Caco-2 (cell line): ENCODE measurements at regions not wholly inside any gene's neighbourhood (a gene's known extent, or its start where the extent isn't known, plus 50 kb on each side); places are given as distances from the start of the nearest gene placed in this dataset.
A peak's percentile ranks its signal among the peaks of the same experiment; 100 is the strongest.

Experiments used
- BruUV-seq: library from RNA; stranded (reverse); fragments of 400-500 nt; replicated peaks from 2 replicates; lab custom pipeline; 2021; lab: Mats Ljungman, UMichigan
- CTCF ChIA-PET: fragments of 300-600 bp; sonication (Branson Sonifier 250); formaldehyde crosslinking; loops from one replicate; lab custom pipeline; 2022; ENCODE audit warnings: antibody characterized with exemption; lab: Charles Lee
- POLR2A ChIA-PET: fragments of 300-600 bp; sonication (Branson Sonifier 250); formaldehyde crosslinking; loops from one replicate; lab custom pipeline; 2022; ENCODE audit warnings: antibody characterized with exemption; lab: Charles Lee
- DNase-seq, 2 experiments: peaks; one replicate each; pipeline versions ENCODE4 v3.0.0 to v3.0.0-alpha.2; 2020 to 2022
- H3K27me3 ChIP-seq: replicated peaks from 2 replicates; pipeline ENCODE4 v1.6.0; 2011; ENCODE audit warnings: low read length; ENCODE audit not compliant: control insufficient read depth, insufficient read depth
- H3K36me3 ChIP-seq: 2 replicates; pipeline ENCODE4 v1.5.1; 2011; ENCODE audit warnings: low read length; ENCODE audit not compliant: control insufficient read depth, insufficient read depth
- H3K4me1 ChIP-seq: fragments of 250-450 bp; sonication (Bioruptor Pico); 2 replicates; pipeline ENCODE4 v1.5.1; 2020; ENCODE audit warnings: mild to moderate bottlenecking
- H3K4me3 ChIP-seq: 2 replicates; pipeline ENCODE4 v1.5.1; 2011; ENCODE audit warnings: low read depth, mild to moderate bottlenecking, control low read depth, low read length
- H3K9me3 ChIP-seq: fragments of 250-450 bp; sonication (Bioruptor Pico); 2 replicates; pipeline ENCODE4 v1.5.1; 2020; ENCODE audit warnings: mild to moderate bottlenecking, moderate library complexity
- H3K27ac Mint-ChIP-seq: one replicate; pipeline ENCODE4 v1.8.0; 2022; ENCODE audit warnings: mixed read lengths; ENCODE audit not compliant: unreplicated experiment
- H3K27me3 Mint-ChIP-seq: one replicate; pipeline ENCODE4 v1.8.0; 2022; ENCODE audit warnings: mixed read lengths; ENCODE audit not compliant: insufficient read depth, unreplicated experiment
- H3K36me3 Mint-ChIP-seq: one replicate; pipeline ENCODE4 v1.8.0; 2022; ENCODE audit warnings: mild to moderate bottlenecking, mixed read lengths; ENCODE audit not compliant: insufficient read depth, unreplicated experiment
- H3K4me1 Mint-ChIP-seq: one replicate; pipeline ENCODE4 v1.8.0; 2022; ENCODE audit warnings: low read depth, mixed read lengths; ENCODE audit not compliant: unreplicated experiment
- H3K4me3 Mint-ChIP-seq: one replicate; pipeline ENCODE4 v1.8.0; 2022; ENCODE audit warnings: mild to moderate bottlenecking, moderate library complexity, mixed read lengths; ENCODE audit not compliant: unreplicated experiment
- H3K9me3 Mint-ChIP-seq: one replicate; pipeline ENCODE4 v1.8.0; 2022; ENCODE audit warnings: mixed read lengths; ENCODE audit not compliant: unreplicated experiment
- intact Hi-C: fragments of 100-400 bp; cut with micrococcal nuclease; formaldehyde crosslinking; loops from one replicate; pipeline ENCODE4 v1.10.0; 2022; ENCODE audit not compliant: unreplicated experiment
- TF ChIP-seq, protein P1 (sequence below), 2 experiments: fragments of 200-600 bp in 1 of 2; IDR thresholded peaks; 1 replicate in 1 of 2; 2 replicates in 1 of 2; pipeline versions ENCODE4 v1.5.1 to v1.8.0; 2011 to 2022; ENCODE audit warnings: antibody characterized with exemption in 1 of 2, control low read depth in 1 of 2, inconsistent platforms in 1 of 2, low read depth in 1 of 2, low read length in 1 of 2, mild to moderate bottlenecking in 1 of 2, moderate library complexity in 1 of 2; ENCODE audit not compliant: insufficient read depth in 1 of 2, severe bottlenecking in 1 of 2, unreplicated experiment in 1 of 2

DNA sequence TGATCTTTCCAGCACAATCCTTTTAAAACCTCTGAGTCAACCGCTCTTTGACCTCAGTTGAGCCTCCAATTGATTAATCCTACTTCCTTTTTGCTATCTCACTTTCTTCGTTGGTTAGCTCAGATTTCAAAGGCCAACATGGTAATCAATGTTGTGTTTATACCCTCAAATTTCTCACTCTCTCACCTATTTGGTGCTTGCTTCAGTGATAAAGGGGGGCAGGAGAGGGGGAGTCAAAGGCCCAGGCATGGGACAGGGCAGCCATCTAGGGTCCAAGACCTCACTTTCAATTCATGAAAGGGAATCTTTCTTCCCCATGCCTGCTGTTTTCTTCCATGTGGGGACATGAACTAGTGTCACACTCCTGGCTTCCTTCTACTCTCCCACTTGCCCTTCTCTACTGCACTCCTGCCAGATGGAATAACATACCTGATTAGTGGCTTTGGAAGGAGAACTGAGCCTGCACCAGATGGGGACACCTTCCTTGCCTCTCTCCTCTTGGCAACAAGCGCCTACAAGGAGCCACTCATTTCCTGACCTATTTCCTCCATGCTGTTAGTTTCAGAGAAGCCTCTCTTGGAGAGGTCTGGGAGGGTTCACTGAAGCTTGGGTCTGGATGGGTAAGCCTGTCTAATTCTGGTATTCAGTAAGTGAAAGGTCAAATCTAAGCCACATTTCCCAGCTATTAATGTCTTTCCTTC lies 73.3 kb upstream of the ARHGAP29 start:
- H3K36me3 Mint-ChIP-seq: no peaks in the 10 kb centered on the region
- no peak overlapping the region for H3K4me3 Mint-ChIP-seq
- ChIA-PET POLR2A (no interaction called here), CTCF (interaction anchor here (0.6 kb wide), 1 partner anchor 272 kb away, joined by 8 read pairs; no protein-coding TSS in a partner anchor)
- peaks cover 15% of the 10 kb centered on the region for H3K4me1 Mint-ChIP-seq
- no TSS peak for BruUV-seq
- H3K27me3 ChIP-seq: no peaks in the 10 kb centered on the region
- no peak for DNase-seq
- no peaks in the 10 kb centered on the region for H3K9me3 Mint-ChIP-seq
- H3K36me3 ChIP-seq: no peaks in the 10 kb centered on the region
- H3K9me3 ChIP-seq: no peaks in the 10 kb centered on the region
- H3K27ac Mint-ChIP-seq: no peak overlapping the region
- TF ChIP-seq, protein P1, sequence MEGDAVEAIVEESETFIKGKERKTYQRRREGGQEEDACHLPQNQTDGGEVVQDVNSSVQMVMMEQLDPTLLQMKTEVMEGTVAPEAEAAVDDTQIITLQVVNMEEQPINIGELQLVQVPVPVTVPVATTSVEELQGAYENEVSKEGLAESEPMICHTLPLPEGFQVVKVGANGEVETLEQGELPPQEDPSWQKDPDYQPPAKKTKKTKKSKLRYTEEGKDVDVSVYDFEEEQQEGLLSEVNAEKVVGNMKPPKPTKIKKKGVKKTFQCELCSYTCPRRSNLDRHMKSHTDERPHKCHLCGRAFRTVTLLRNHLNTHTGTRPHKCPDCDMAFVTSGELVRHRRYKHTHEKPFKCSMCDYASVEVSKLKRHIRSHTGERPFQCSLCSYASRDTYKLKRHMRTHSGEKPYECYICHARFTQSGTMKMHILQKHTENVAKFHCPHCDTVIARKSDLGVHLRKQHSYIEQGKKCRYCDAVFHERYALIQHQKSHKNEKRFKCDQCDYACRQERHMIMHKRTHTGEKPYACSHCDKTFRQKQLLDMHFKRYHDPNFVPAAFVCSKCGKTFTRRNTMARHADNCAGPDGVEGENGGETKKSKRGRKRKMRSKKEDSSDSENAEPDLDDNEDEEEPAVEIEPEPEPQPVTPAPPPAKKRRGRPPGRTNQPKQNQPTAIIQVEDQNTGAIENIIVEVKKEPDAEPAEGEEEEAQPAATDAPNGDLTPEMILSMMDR (IDR thresholded peaks at IDR 0.05; ENCODE audit: insufficient read depth in 1 of 2, low read depth in 1 of 2, low read length in 1 of 2, severe bottlenecking in 1 of 2, unreplicated experiment in 1 of 2): no peak
- H3K4me3 ChIP-seq: no peak overlapping the region
- intact Hi-C loops: no loop called here
- H3K4me1 ChIP-seq: peaks cover 48% of the 10 kb centered on the region
- no peaks in the 10 kb centered on the region for H3K27me3 Mint-ChIP-seq

DNA sequence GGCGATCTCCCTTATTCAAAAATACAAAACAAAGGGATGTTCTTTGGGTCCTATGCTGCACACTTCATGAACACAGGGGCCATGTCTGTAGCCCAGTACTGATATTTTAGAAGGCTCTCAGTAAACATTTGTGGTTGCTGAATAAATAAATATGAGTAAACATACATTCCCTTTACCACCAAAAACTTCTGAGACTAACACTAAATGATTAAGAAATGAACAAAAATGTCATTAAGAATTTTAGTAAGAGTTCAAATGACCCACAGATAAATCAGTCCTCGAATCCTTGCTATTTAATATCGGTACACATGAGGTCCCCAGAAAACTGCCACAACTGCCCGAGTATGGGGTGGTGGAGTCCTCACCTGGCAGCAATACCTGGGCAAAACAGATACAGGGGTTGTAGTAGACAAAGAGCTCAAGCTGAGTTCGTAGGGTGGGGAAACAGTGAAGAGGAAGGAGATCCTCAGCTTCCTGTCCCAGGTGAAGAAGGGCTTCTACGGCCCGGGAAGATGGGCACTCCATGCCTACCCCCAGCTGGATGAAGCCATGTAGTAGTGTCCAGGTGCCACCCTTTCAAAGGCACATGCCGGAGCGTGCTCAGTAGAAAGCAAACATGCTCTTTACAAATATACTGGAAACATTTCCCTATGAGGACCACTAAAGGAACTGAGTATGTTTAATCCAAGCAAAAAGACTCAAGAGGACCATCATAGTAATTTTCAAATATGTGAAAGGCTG lies 72.6 kb upstream of the ARHGAP29 start:
- Mint-ChIP-seq H3K9me3 (no peaks in the 10 kb centered on the region), H3K27ac (peak overlapping the region; percentile 40), H3K4me1 (peaks cover 19% of the 10 kb centered on the region), H3K4me3 (no peak overlapping the region), H3K27me3 (no peaks in the 10 kb centered on the region), H3K36me3 (no peaks in the 10 kb centered on the region)
- Histone ChIP-seq H3K4me3 (no peak overlapping the region), H3K4me1 (peaks cover 40% of the 10 kb centered on the region), H3K27me3 (no peaks in the 10 kb centered on the region), H3K9me3 (no peaks in the 10 kb centered on the region), H3K36me3 (no peaks in the 10 kb centered on the region)
- CTCF ChIA-PET: interaction anchor here (0.6 kb wide), 1 partner anchor 271 kb away, joined by 8 read pairs; no protein-coding TSS in a partner anchor
- no TSS peak for BruUV-seq
- TF ChIP-seq, protein P1 (IDR thresholded peaks at IDR 0.05; ENCODE audit: insufficient read depth in 1 of 2, low read depth in 1 of 2, low read length in 1 of 2, severe bottlenecking in 1 of 2, unreplicated experiment in 1 of 2): no peak
- intact Hi-C loops: no loop called here
- POLR2A ChIA-PET: no interaction called here
- no peak for DNase-seq

DNA sequence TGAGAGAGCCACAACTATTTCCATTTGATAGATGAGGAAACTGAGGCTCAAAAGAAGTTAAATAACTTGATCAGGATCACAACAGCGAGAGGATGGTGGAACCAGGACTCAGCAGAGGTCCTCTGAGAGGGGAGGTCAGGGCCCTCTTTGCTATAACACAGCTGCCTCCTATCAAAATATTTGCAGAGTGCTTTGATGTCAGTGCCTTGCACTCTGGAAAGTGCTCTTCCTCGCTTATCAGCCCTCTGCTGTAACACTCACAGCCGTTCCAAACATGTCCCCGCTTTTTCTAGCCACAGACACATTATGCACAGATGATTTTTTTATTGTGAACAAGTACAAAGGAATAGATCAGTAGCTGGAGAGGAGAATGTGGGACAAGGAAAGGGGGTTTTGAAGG lies 71.8 kb upstream of the ARHGAP29 start:
- Mint-ChIP-seq H3K4me1 (peaks cover 14% of the 10 kb centered on the region), H3K4me3 (no peak overlapping the region), H3K9me3 (no peaks in the 10 kb centered on the region), H3K36me3 (no peaks in the 10 kb centered on the region), H3K27ac (peak overlapping the region; percentile 40), H3K27me3 (no peaks in the 10 kb centered on the region)
- TF ChIP-seq, protein P1 (IDR thresholded peaks at IDR 0.05; ENCODE audit: insufficient read depth in 1 of 2, low read depth in 1 of 2, low read length in 1 of 2, severe bottlenecking in 1 of 2, unreplicated experiment in 1 of 2): no peak
- no peak for DNase-seq
- no peaks in the 10 kb centered on the region for H3K36me3 ChIP-seq
- intact Hi-C loops: no loop called here
- peaks cover 33% of the 10 kb centered on the region for H3K4me1 ChIP-seq
- POLR2A ChIA-PET: no interaction called here
- BruUV-seq: no TSS peak
- no peaks in the 10 kb centered on the region for H3K27me3 ChIP-seq
- H3K9me3 ChIP-seq: no peaks in the 10 kb centered on the region
- CTCF ChIA-PET: no interaction called here
- H3K4me3 ChIP-seq: no peak overlapping the region
